GM21529 (cell line): ENCODE measurements at regions not wholly inside any gene's neighbourhood (a gene's known extent, or its start where the extent isn't known, plus 50 kb on each side); places are given as distances from the start of the nearest gene placed in this dataset.

ENCODE experiments used
- ATAC-seq: cut with Tn5 transposase; IDR thresholded peaks from one replicate; pipeline ENCODE4 v1.9.1; 2021; ENCODE audit not compliant: unreplicated experiment

GRCh38 chr13:104466016-104466415, 1399.8 kb upstream of the SLC10A2 start:
- ATAC-seq = no peak

- ATAC-seq = no peak
Observed at GRCh38 chr13:104461049-104461448, 1394.8 kb upstream of the SLC10A2 start.

GRCh38 chr13:104460554-104460953, 1394.3 kb upstream of the SLC10A2 start:
- no peak for ATAC-seq

- no peak for ATAC-seq
Observed at GRCh38 chr13:104450006-104450405, 1383.8 kb upstream of the SLC10A2 start.

GRCh38 chr13:104447348-104447747, 1381.1 kb upstream of the SLC10A2 start:
- no peak for ATAC-seq

GRCh38 chr13:104442536-104442935, 1376.3 kb upstream of the SLC10A2 start:
- no peak for ATAC-seq

GRCh38 chr13:104436555-104436954, 1370.3 kb upstream of the SLC10A2 start:
- ATAC-seq = no peak

- no peak for ATAC-seq
Observed at GRCh38 chr13:104431895-104432294, 1365.7 kb upstream of the SLC10A2 start.

GRCh38 chr13:104426435-104426834, 1360.2 kb upstream of the SLC10A2 start:
- ATAC-seq = no peak

GRCh38 chr13:104422668-104423067, 1356.5 kb upstream of the SLC10A2 start:
- no peak for ATAC-seq

- no peak for ATAC-seq
Observed at GRCh38 chr13:104416973-104417372, 1350.8 kb upstream of the SLC10A2 start.

- ATAC-seq = no peak
Observed at GRCh38 chr13:104414771-104415170, 1348.6 kb upstream of the SLC10A2 start.

GRCh38 chr13:104414181-104414580, 1348.0 kb upstream of the SLC10A2 start:
- no peak for ATAC-seq

GRCh38 chr13:104411141-104411765, 1345.0 kb upstream of the SLC10A2 start:
- no peak for ATAC-seq

- no peak for ATAC-seq
Observed at GRCh38 chr13:104408733-104409132, 1342.5 kb upstream of the SLC10A2 start.

- ATAC-seq = no peak
Observed at GRCh38 chr13:104404325-104404724, 1338.1 kb upstream of the SLC10A2 start.

- ATAC-seq = no peak
Observed at GRCh38 chr13:104389691-104390090, 1323.5 kb upstream of the SLC10A2 start.

- no peak for ATAC-seq
Observed at GRCh38 chr13:104387510-104387909, 1321.3 kb upstream of the SLC10A2 start.

GRCh38 chr13:104385404-104385803, 1319.2 kb upstream of the SLC10A2 start:
- no peak for ATAC-seq

- no peak for ATAC-seq
Observed at GRCh38 chr13:104382951-104383350, 1316.7 kb upstream of the SLC10A2 start.

- no peak for ATAC-seq
Observed at GRCh38 chr13:104376588-104376987, 1310.4 kb upstream of the SLC10A2 start.

- ATAC-seq = no peak
Observed at GRCh38 chr13:104375614-104376013, 1309.4 kb upstream of the SLC10A2 start.

GRCh38 chr13:104372095-104372655, 1306.0 kb upstream of the SLC10A2 start:
- ATAC-seq = no peak
